Erythroblast (primary cell): ENCODE measurements at regions not wholly inside any gene's neighbourhood (a gene's known extent, or its start where the extent isn't known, plus 50 kb on each side); places are given as distances from the start of the nearest gene placed in this dataset.

ENCODE experiments used
- GATA1 ChIP-seq: IDR thresholded peaks from 2 replicates; pipeline ENCODE4 v1.6.1; 2011; ENCODE audit warnings: low read depth, mild to moderate bottlenecking, control low read depth, low read length, moderate library complexity
- POLR2A ChIP-seq: IDR thresholded peaks from 2 replicates; pipeline ENCODE4 v1.6.1; 2011; ENCODE audit warnings: mild to moderate bottlenecking, low read length

- no peak for TF ChIP-seq POLR2A
- no peak for TF ChIP-seq GATA1
Measured at GRCh38 chr3:70823622-70824021, 511.2 kb upstream of the MDFIC2 start.
